ENCODE measurements at regions not wholly inside any gene's neighbourhood (a gene's known extent, or its start where the extent isn't known, plus 50 kb on each side); places are given as distances from the start of the nearest gene placed in this dataset.

- ATAC-seq: no peak
- no peak for DNase-seq
- Histone ChIP-seq H3K4me1 (no peaks in the 10 kb centered on the region), H3K27me3 (ENCODE audit: low read depth) (no peaks in the 10 kb centered on the region), H3K36me3 (no peaks in the 10 kb centered on the region), H3K27ac (no peak overlapping the region), H3K9me3 (no peaks in the 10 kb centered on the region), H3K4me3 (no peak overlapping the region)
- intact Hi-C loops (cut with DNase I): no loop called here
- TF ChIP-seq, protein P1, sequence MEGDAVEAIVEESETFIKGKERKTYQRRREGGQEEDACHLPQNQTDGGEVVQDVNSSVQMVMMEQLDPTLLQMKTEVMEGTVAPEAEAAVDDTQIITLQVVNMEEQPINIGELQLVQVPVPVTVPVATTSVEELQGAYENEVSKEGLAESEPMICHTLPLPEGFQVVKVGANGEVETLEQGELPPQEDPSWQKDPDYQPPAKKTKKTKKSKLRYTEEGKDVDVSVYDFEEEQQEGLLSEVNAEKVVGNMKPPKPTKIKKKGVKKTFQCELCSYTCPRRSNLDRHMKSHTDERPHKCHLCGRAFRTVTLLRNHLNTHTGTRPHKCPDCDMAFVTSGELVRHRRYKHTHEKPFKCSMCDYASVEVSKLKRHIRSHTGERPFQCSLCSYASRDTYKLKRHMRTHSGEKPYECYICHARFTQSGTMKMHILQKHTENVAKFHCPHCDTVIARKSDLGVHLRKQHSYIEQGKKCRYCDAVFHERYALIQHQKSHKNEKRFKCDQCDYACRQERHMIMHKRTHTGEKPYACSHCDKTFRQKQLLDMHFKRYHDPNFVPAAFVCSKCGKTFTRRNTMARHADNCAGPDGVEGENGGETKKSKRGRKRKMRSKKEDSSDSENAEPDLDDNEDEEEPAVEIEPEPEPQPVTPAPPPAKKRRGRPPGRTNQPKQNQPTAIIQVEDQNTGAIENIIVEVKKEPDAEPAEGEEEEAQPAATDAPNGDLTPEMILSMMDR (IDR thresholded peaks at IDR 0.05): no peak
These were observed 81.8 kb upstream of the CNKSR3 start for GRCh38 chr6:154592199-154592860.

- Histone ChIP-seq H3K9me3 (no peaks in the 10 kb centered on the region), H3K36me3 (no peaks in the 10 kb centered on the region), H3K27me3 (ENCODE audit: low read depth) (no peaks in the 10 kb centered on the region), H3K27ac (no peak overlapping the region), H3K4me1 (no peaks in the 10 kb centered on the region), H3K4me3 (no peak overlapping the region)
- ATAC-seq (no peak), DNase-seq (no peak)
- intact Hi-C loops (cut with DNase I): no loop called here
- TF ChIP-seq, protein P1 (IDR thresholded peaks at IDR 0.05): no peak
These were observed 82.6 kb upstream of the CNKSR3 start for GRCh38 chr6:154593122-154593521.

DNA sequence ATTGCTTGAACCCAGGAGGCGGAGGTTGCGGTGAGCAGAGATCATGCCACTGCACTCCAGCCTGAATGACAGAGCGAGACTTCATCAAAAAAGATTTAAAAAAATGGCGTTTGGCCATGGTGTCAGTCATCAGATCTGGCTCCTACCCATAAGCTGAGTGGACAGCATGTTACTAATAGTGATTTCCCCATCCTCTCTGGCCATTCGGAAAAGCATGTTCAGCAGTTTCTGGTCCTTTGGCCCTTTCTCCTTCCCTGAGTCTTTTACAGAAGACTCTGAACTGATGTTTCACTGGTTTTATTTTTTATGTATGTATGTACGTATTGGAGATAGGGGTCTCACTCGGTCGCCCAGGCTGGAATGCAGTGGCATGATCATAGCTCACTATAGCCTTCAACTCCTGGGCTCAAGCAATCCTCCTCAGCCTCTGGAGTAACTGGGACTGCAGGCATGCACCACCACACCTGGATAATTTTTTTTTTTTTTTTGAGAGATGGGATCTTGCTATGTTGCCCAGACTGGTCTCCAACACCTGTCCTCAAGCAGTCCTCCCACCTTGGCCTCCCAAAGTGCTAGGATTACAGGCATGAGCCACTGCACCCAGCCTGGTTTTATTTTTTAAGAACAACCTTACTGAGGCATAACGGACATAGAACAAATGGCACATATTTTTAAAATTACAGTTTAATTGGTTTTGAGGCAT, 84.2 kb upstream of the CNKSR3 start:
- Histone ChIP-seq H3K4me1 (no peaks in the 10 kb centered on the region), H3K27ac (no peak overlapping the region), H3K27me3 (ENCODE audit: low read depth) (no peaks in the 10 kb centered on the region), H3K36me3 (no peaks in the 10 kb centered on the region), H3K9me3 (no peaks in the 10 kb centered on the region), H3K4me3 (no peak overlapping the region)
- intact Hi-C loops (cut with DNase I): no loop called here
- no peak for ATAC-seq
- no peak for DNase-seq
- TF ChIP-seq, protein P1 (IDR thresholded peaks at IDR 0.05): no peak

GRCh38 chr6:154595538-154595937, 85.1 kb upstream of the CNKSR3 start:
- ATAC-seq: no peak
- intact Hi-C loops (cut with DNase I): no loop called here
- H3K9me3 ChIP-seq: no peaks in the 10 kb centered on the region
- H3K27me3 ChIP-seq (ENCODE audit: low read depth): no peaks in the 10 kb centered on the region
- H3K4me1 ChIP-seq: no peaks in the 10 kb centered on the region
- no peak overlapping the region for H3K4me3 ChIP-seq
- no peak overlapping the region for H3K27ac ChIP-seq
- H3K36me3 ChIP-seq: no peaks in the 10 kb centered on the region
- TF ChIP-seq, protein P1 (IDR thresholded peaks at IDR 0.05): no peak
- DNase-seq: no peak

- no peaks in the 10 kb centered on the region for H3K9me3 ChIP-seq
These were observed 85.5 kb upstream of the CNKSR3 start for GRCh38 chr6:154596009-154596408.

More at GRCh38 chr6:154596009-154596408, 85.5 kb upstream of the CNKSR3 start:
- DNase-seq: no peak
- Histone ChIP-seq H3K27me3 (ENCODE audit: low read depth) (no peaks in the 10 kb centered on the region), H3K4me1 (no peaks in the 10 kb centered on the region), H3K36me3 (no peaks in the 10 kb centered on the region), H3K4me3 (no peak overlapping the region), H3K27ac (no peak overlapping the region)
- no peak for ATAC-seq
- TF ChIP-seq, protein P1 (IDR thresholded peaks at IDR 0.05): no peak
- intact Hi-C loops (cut with DNase I): no loop called here
